HCT116 (cell line): ENCODE measurements at regions not wholly inside any gene's neighbourhood (a gene's known extent, or its start where the extent isn't known, plus 50 kb on each side); places are given as distances from the start of the nearest gene placed in this dataset.

Experiments
- ATAC-seq: fragments of 200-7000 bp; cut with Tn5 transposase; 2 replicates; pipeline ENCODE4 v1.9.1; 2020; ENCODE audit warnings: mild to moderate bottlenecking, moderate library complexity
- BruUV-seq: library from RNA; stranded (reverse); fragments of 400-500 nt; replicated peaks from 2 replicates; lab custom pipeline; 2021; lab: Mats Ljungman, UMichigan
- CTCF ChIA-PET: fragments of 300-600 bp; sonication (Branson Sonifier 250); formaldehyde crosslinking; loops from one replicate; lab custom pipeline; 2021; ENCODE audit warnings: antibody characterized with exemption; lab: Charles Lee
- POLR2A ChIA-PET: fragments of 300-600, 350-600 bp; sonication (Branson Sonifier 250); formaldehyde crosslinking; loops from one replicate; lab custom pipeline; 2021; ENCODE audit warnings: antibody characterized with exemption; lab: Charles Lee
- RAD21 ChIA-PET, 2 experiments: fragments of 300-600 bp; sonication (Branson Sonifier 250); formaldehyde crosslinking; loops; one replicate each; lab custom pipeline; 2023; ENCODE audit warnings: low total read pairs in 2 of 2; ENCODE audit not compliant: uncharacterized antibody in 2 of 2, unreplicated experiment in 2 of 2, low non-redundant PET in 1 of 2; lab: Charles Lee
- DNase-seq: peaks from one replicate; pipeline ENCODE4 v3.0.0-alpha.2; 2010; ENCODE audit warnings: low read depth, low spot score
- H2AFZ ChIP-seq: fragments of 200-600 bp; shearing (Covaris generic), sonication (generic); 2 replicates; pipeline ENCODE4 v1.6.1; 2017; ENCODE audit warnings: low read depth, mixed run types, mixed read lengths, antibody characterized with exemption, low read length; ENCODE audit not compliant: poor library complexity, severe bottlenecking
- H3K27ac ChIP-seq: 2 replicates; pipeline ENCODE4 v1.5.1; 2012; ENCODE audit warnings: low read depth, low read length
- H3K27me3 ChIP-seq: fragments of 200-600 bp; sonication (generic); 2 replicates; pipeline ENCODE4 v1.6.1; 2016; ENCODE audit warnings: mixed run types, low read length, mixed read lengths; ENCODE audit not compliant: insufficient read depth
- H3K36me3 ChIP-seq, 2 experiments: fragments of 200-500 bp in 1 of 2; fragments of 200-600 bp in 1 of 2; sonication (Bioruptor generic) in 1 of 2; sonication (generic) in 1 of 2; 2 replicates each; pipeline versions ENCODE4 v1.5.1 to v1.6.1; 2014 to 2016; ENCODE audit warnings: low read length in 2 of 2, inconsistent platforms in 1 of 2, mixed read lengths in 1 of 2, mixed run types in 1 of 2; ENCODE audit not compliant: insufficient read depth in 2 of 2, control insufficient read depth in 1 of 2
- H3K4me1 ChIP-seq, 2 experiments: fragments of 200-600 bp in 1 of 2; sonication (generic) in 1 of 2; 2 replicates each; pipeline versions ENCODE4 v1.5.1 to v1.6.1; 2012 to 2017; ENCODE audit warnings: low read length in 2 of 2, inconsistent platforms in 1 of 2, mild to moderate bottlenecking in 1 of 2, mixed read lengths in 1 of 2, mixed run types in 1 of 2, moderate library complexity in 1 of 2; ENCODE audit not compliant: insufficient read depth in 2 of 2, control insufficient read depth in 1 of 2
- H3K4me2 ChIP-seq: fragments of 200-600 bp; sonication (generic); 2 replicates; pipeline ENCODE4 v1.6.1; 2017; ENCODE audit warnings: mixed run types, low read length, mixed read lengths
- H3K4me3 ChIP-seq, 2 experiments: fragments of 200-600 bp in 1 of 2; sonication (generic) in 1 of 2; replicated peaks in 1 of 2; 2 replicates each; pipeline ENCODE4 v1.5.1; 2011 to 2016; ENCODE audit warnings: low read length in 2 of 2, control low read depth in 1 of 2, low read depth in 1 of 2, mild to moderate bottlenecking in 1 of 2, mixed read lengths in 1 of 2, mixed run types in 1 of 2
- H3K79me2 ChIP-seq: fragments of 200-600 bp; sonication (generic); 2 replicates; pipeline ENCODE4 v1.6.1; 2017; ENCODE audit warnings: mild to moderate bottlenecking, mixed run types, low read length, moderate library complexity, mixed read lengths; ENCODE audit not compliant: insufficient read depth
- H3K9ac ChIP-seq: fragments of 200-600 bp; sonication (generic); 2 replicates; pipeline ENCODE4 v1.6.1; 2016; ENCODE audit warnings: low read length, mixed read lengths
- H3K9me2 ChIP-seq: fragments of 200-600 bp; sonication (generic), shearing (Covaris generic); 2 replicates; pipeline ENCODE4 v1.6.1; 2017; ENCODE audit warnings: mixed run types, mild to moderate bottlenecking, moderate library complexity; ENCODE audit not compliant: insufficient read depth
- H3K9me3 ChIP-seq, 2 experiments: fragments of 200-500 bp in 1 of 2; fragments of 200-600 bp in 1 of 2; sonication (Bioruptor generic) in 1 of 2; sonication (generic) in 1 of 2; 2 replicates each; pipeline ENCODE4 v1.6.1; 2014 to 2017; ENCODE audit warnings: low read length in 2 of 2, mixed read lengths in 2 of 2, inconsistent platforms in 1 of 2, low read depth in 1 of 2, mild to moderate bottlenecking in 1 of 2, mixed run types in 1 of 2, moderate library complexity in 1 of 2; ENCODE audit not compliant: control insufficient read depth in 1 of 2, insufficient read depth in 1 of 2
- H4K20me1 ChIP-seq: fragments of 200-600 bp; sonication (generic), shearing (Covaris generic); 2 replicates; pipeline ENCODE4 v1.6.1; 2017; ENCODE audit warnings: mixed run types, mild to moderate bottlenecking, moderate library complexity; ENCODE audit not compliant: insufficient read depth
- POLR2A ChIP-seq: IDR thresholded peaks from 2 replicates; pipeline ENCODE4 v1.7.0; 2011; ENCODE audit warnings: borderline replicate concordance; ENCODE audit not compliant: insufficient read depth, insufficient read length; ENCODE audit errors: extremely low read depth
- SIN3A ChIP-seq: IDR thresholded peaks from 2 replicates; pipeline ENCODE4 v1.6.1; 2012; ENCODE audit warnings: low read depth
- ZNF274 ChIP-seq: fragments of 200-500 bp; sonication (Bioruptor generic); IDR thresholded peaks from 2 replicates; pipeline ENCODE4 v1.6.1; 2014; ENCODE audit warnings: mild to moderate bottlenecking, low read depth, low read length, inconsistent platforms
- intact Hi-C: fragments of 100-400 bp; cut with micrococcal nuclease; formaldehyde crosslinking; loops from 2 replicates; pipeline ENCODE4 v1.10.0; 2022

DNA sequence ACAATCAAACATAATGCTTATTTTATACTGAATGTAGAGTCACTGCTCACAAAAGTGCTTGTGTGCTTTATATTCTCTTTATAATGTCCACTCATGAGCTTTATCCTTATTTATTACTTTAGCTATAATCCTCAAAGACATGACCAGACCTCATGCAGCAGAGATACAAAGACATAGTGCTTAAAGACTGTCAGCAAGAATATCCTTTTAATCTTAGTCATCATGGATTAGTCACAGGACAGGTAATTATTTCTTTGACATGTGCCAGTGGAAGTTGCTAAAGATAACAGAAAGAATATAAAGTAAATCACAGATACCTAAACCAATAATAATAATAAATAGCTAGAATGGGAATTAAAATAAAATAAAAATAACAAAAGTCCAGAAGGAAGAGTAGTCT is 707.5 kb downstream of the BCL11B start:
- no peaks in the 10 kb centered on the region; a peak in 2 of 4 replicates for H3K9me3 ChIP-seq
- H3K36me3 ChIP-seq: no peaks in the 10 kb centered on the region
- ChIA-PET RAD21 (no interaction called here), POLR2A (no interaction called here), CTCF (no interaction called here)
- no peak overlapping the region for H3K4me3 ChIP-seq
- no peak for TF ChIP-seq POLR2A
- H2AFZ ChIP-seq: no peak overlapping the region
- no peak for ATAC-seq
- BruUV-seq: no TSS peak
- H3K27me3 ChIP-seq: no peaks in the 10 kb centered on the region
- H4K20me1 ChIP-seq: no peaks in the 10 kb centered on the region
- H3K9ac ChIP-seq: no peak overlapping the region
- no peak overlapping the region for H3K4me2 ChIP-seq
- H3K27ac ChIP-seq: no peak overlapping the region
- intact Hi-C loops: no loop called here
- no peaks in the 10 kb centered on the region for H3K79me2 ChIP-seq
- no peaks in the 10 kb centered on the region for H3K9me2 ChIP-seq
- no peak for DNase-seq
- no peaks in the 10 kb centered on the region for H3K4me1 ChIP-seq

DNA sequence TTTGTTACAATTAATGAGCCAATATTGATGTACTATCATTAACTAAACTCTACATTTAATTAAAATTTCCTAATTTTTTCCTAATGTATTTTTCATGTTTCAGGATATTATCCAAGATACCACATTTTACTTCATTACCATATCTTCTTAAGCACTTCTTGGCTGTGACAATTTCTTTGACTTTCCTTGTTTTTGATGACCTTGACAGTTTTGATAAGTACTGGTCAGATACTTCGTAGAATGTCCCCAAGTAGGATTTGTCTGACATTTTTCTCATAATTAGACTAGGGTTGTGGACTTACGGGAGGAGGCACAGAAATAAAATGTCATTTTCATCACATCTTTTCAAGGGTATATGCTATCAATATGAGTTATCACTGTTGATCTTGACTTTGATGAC is 700.9 kb downstream of the BCL11B start:
- H3K9me2 ChIP-seq: no peaks in the 10 kb centered on the region
- no peaks in the 10 kb centered on the region for H3K79me2 ChIP-seq
- no peaks in the 10 kb centered on the region for H4K20me1 ChIP-seq
- H3K9ac ChIP-seq: no peak overlapping the region
- H3K4me3 ChIP-seq: no peak overlapping the region
- ATAC-seq: no peak
- no peaks in the 10 kb centered on the region; a peak in 2 of 4 replicates for H3K9me3 ChIP-seq
- no peaks in the 10 kb centered on the region for H3K27me3 ChIP-seq
- DNase-seq: no peak
- H3K4me1 ChIP-seq: no peaks in the 10 kb centered on the region
- no peak overlapping the region for H2AFZ ChIP-seq
- H3K36me3 ChIP-seq: no peaks in the 10 kb centered on the region
- TF ChIP-seq SIN3A (no peak), POLR2A (no peak)
- ChIA-PET RAD21 (no interaction called here), POLR2A (no interaction called here), CTCF (no interaction called here)
- intact Hi-C loops: no loop called here
- no TSS peak for BruUV-seq
- H3K27ac ChIP-seq: no peak overlapping the region
- no peak overlapping the region for H3K4me2 ChIP-seq

DNA sequence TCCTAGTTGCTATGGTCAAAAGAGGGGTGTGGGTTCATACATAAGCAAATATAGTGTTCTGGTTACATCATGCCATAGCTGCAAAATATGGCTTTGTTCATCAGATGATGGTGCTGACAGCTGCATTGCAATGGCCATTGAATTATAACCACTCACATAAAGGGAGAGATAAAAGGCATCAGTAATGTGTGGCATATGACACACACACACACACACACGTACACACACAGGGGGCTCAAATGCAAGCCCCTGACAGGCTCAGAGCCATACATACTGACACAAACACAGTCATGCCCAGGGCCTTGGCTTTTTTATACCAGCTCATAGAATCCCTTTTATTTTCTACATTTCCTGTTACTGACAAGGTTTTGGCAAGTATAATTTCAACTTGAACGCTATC is 698.9 kb downstream of the BCL11B start:
- Histone ChIP-seq H3K36me3 (no peaks in the 10 kb centered on the region), H3K9me3 (no peaks in the 10 kb centered on the region; a peak in 1 of 4 replicates), H2AFZ (no peak overlapping the region), H3K27ac (no peak overlapping the region), H4K20me1 (no peaks in the 10 kb centered on the region), H3K27me3 (no peaks in the 10 kb centered on the region), H3K9ac (no peak overlapping the region), H3K79me2 (no peaks in the 10 kb centered on the region), H3K4me3 (no peak overlapping the region), H3K4me2 (no peak overlapping the region), H3K4me1 (no peaks in the 10 kb centered on the region), H3K9me2 (no peaks in the 10 kb centered on the region)
- intact Hi-C loops: no loop called here
- ChIA-PET POLR2A (no interaction called here), CTCF (no interaction called here), RAD21 (no interaction called here)
- no peak for TF ChIP-seq ZNF274
- ATAC-seq (no peak), DNase-seq (no peak)
- BruUV-seq: no TSS peak
